GM19240 (cell line): ENCODE measurements at regions not wholly inside any gene's neighbourhood (a gene's known extent, or its start where the extent isn't known, plus 50 kb on each side); places are given as distances from the start of the nearest gene placed in this dataset.

Experiments used
- DNase-seq: peaks from one replicate; pipeline ENCODE4 v3.0.0; 2011; ENCODE audit warnings: low spot score; ENCODE audit not compliant: insufficient read length

- DNase-seq: no peak
Measured at GRCh38 chr3:178036451-178037144, 499.6 kb upstream of the KCNMB2 start.

GRCh38 chr3:178041931-178042330 lies 494.3 kb upstream of the KCNMB2 start:
- no peak for DNase-seq

- no peak for DNase-seq
Measured at GRCh38 chr3:178042376-178042775, 493.9 kb upstream of the KCNMB2 start.

GRCh38 chr3:178043084-178043483 lies 493.2 kb upstream of the KCNMB2 start:
- no peak for DNase-seq

- no peak for DNase-seq
Measured at GRCh38 chr3:178044320-178044719, 491.9 kb upstream of the KCNMB2 start.

GRCh38 chr3:178047496-178047895 lies 488.7 kb upstream of the KCNMB2 start:
- DNase-seq: no peak

- DNase-seq: no peak
Measured at GRCh38 chr3:178048768-178049167, 487.5 kb upstream of the KCNMB2 start.

GRCh38 chr3:178054471-178054870 lies 481.8 kb upstream of the KCNMB2 start:
- no peak for DNase-seq

- no peak for DNase-seq
Measured at GRCh38 chr3:178055939-178056338, 480.3 kb upstream of the KCNMB2 start.

GRCh38 chr3:178056868-178057267 lies 479.4 kb upstream of the KCNMB2 start:
- no peak for DNase-seq

GRCh38 chr3:178058629-178059028 lies 477.6 kb upstream of the KCNMB2 start:
- no peak for DNase-seq

- no peak for DNase-seq
Measured at GRCh38 chr3:178059119-178059518, 477.1 kb upstream of the KCNMB2 start.

GRCh38 chr3:178059836-178060235 lies 476.4 kb upstream of the KCNMB2 start:
- DNase-seq: no peak

GRCh38 chr3:178060407-178060806 lies 475.8 kb upstream of the KCNMB2 start:
- DNase-seq: no peak

GRCh38 chr3:178062126-178062525 lies 474.1 kb upstream of the KCNMB2 start:
- DNase-seq: no peak

- no peak for DNase-seq
Measured at GRCh38 chr3:178063461-178063860, 472.8 kb upstream of the KCNMB2 start.

- DNase-seq: no peak
Measured at GRCh38 chr3:178067721-178068120, 468.5 kb upstream of the KCNMB2 start.

GRCh38 chr3:178072391-178073305 lies 463.6 kb upstream of the KCNMB2 start:
- DNase-seq: no peak

GRCh38 chr3:178073366-178073765 lies 462.9 kb upstream of the KCNMB2 start:
- no peak for DNase-seq

GRCh38 chr3:178075344-178075743 lies 460.9 kb upstream of the KCNMB2 start:
- no peak for DNase-seq

- DNase-seq: no peak
Measured at GRCh38 chr3:178078953-178079352, 457.3 kb upstream of the KCNMB2 start.

GRCh38 chr3:178079966-178080365 lies 456.3 kb upstream of the KCNMB2 start:
- DNase-seq: no peak
